ENCODE measurements at regions not wholly inside any gene's neighbourhood (a gene's known extent, or its start where the extent isn't known, plus 50 kb on each side); places are given as distances from the start of the nearest gene placed in this dataset.

DNA sequence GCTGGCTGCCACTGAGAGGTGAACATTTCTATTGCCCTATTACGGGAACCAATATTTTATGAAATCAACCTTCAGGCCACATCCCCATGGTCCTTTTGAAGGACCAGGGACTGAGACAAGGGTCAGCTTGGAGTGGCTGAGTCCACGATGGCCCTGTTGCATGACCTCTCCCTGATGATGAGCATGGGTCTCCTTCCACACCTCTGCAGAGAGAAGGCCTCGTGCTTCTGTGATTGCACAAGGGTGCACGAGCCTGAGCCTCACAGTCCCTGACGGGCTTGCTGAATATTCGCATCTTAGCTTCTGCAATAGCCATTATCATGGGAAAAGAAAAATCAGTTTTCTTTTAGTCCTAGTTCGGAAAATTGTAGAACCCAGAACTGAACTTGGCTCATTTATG lies 255.0 kb upstream of the IRX2 start:
- WGBS, 2 experiments (ENCODE audit: low coverage in 1 of 2, low lambda C conversion rate in 2 of 2, missing lambda C conversion rate in 2 of 2) = 16 to 25% methylated on average over 7 of the region's 7 CpGs

DNA sequence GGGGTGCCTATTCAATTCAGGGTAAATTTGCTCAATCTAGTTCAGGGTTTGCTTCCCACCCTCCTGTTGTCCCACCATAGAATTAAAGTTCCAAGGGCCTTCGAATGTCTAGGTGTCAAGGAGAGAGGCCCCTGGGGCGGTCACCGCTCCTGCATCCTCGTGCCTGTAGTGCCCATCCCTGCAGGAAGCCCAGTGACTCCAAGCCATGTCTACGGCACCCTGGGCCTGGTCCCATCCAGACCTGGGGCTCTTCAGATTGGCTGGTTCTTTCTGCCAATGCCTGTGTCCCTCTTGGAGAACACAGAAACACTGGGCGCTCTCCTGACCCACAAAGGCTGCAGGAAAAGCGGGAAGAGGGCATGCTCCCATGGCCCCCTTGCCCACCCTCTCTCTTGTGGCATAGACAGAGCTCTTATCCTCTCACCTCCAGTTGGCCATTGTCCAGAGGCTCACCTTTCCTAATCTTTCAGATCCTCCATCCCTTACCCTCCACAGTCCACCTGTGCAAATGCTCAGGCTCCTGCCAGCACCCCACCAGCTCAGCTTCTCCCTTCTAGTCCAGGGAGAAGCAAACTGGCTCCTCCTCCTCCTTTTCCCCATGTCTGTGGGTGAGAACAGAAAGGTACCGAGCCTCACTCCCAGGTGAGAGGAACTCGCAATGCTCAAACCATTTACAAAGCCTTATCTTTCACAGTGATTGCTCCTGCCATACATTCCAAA lies 253.0 kb upstream of the IRX2 start:
- Histone ChIP-seq H3K4me1 (ENCODE audit: insufficient read depth) (no peaks in the 10 kb centered on the region), H4K20me1 (ENCODE audit: insufficient read depth) (no peaks in the 10 kb centered on the region), H3K9me3 (ENCODE audit: low read depth) (no peaks in the 10 kb centered on the region), H3K27ac (no peak overlapping the region), H2AFZ (no peak overlapping the region), H3K27me3 (replicated peaks; ENCODE audit: insufficient read depth) (no peaks in the 10 kb centered on the region), H3K79me2 (ENCODE audit: insufficient read depth) (no peaks in the 10 kb centered on the region), H3F3A (ENCODE audit: insufficient read depth) (no peaks in the 10 kb centered on the region), H3K4me2 (ENCODE audit: unreplicated experiment) (no peak overlapping the region), H3K36me3 (ENCODE audit: low read depth) (no peaks in the 10 kb centered on the region), H3K4me3 (no peak overlapping the region), H3K9ac (no peak overlapping the region), H3K9me2 (ENCODE audit: insufficient read depth) (no peaks in the 10 kb centered on the region)
- DNase-seq = no peak
- WGBS, 2 experiments (ENCODE audit: low coverage in 1 of 2, low lambda C conversion rate in 2 of 2, missing lambda C conversion rate in 2 of 2) = 35 to 37% methylated on average over 9 of the region's 9 CpGs
- in situ Hi-C loops (cut with MboI) = no loop called here
- no peak for TF ChIP-seq EZH2 (IDR thresholded peaks at IDR 0.05; ENCODE audit: insufficient read depth, poor library complexity, severe bottlenecking)
- TF ChIP-seq EZH2phosphoT487 (IDR thresholded peaks at IDR 0.05; ENCODE audit: insufficient read depth, low read depth) = no peak

More for the DNA sequence above, 255.0 kb upstream of the IRX2 start:
- TF ChIP-seq EZH2phosphoT487 (IDR thresholded peaks at IDR 0.05; ENCODE audit: insufficient read depth, low read depth) (no peak), EZH2 (IDR thresholded peaks at IDR 0.05; ENCODE audit: insufficient read depth, poor library complexity, severe bottlenecking) (no peak)
- Histone ChIP-seq H2AFZ (no peak overlapping the region), H3F3A (ENCODE audit: insufficient read depth) (no peaks in the 10 kb centered on the region), H3K79me2 (ENCODE audit: insufficient read depth) (no peaks in the 10 kb centered on the region), H3K4me1 (ENCODE audit: insufficient read depth) (no peaks in the 10 kb centered on the region), H3K4me2 (ENCODE audit: unreplicated experiment) (no peak overlapping the region), H3K9me2 (ENCODE audit: insufficient read depth) (no peaks in the 10 kb centered on the region), H3K27ac (no peak overlapping the region), H3K4me3 (no peak overlapping the region), H3K36me3 (ENCODE audit: low read depth) (no peaks in the 10 kb centered on the region), H3K9me3 (ENCODE audit: low read depth) (no peaks in the 10 kb centered on the region), H3K9ac (no peak overlapping the region), H3K27me3 (replicated peaks; ENCODE audit: insufficient read depth) (no peaks in the 10 kb centered on the region), H4K20me1 (ENCODE audit: insufficient read depth) (no peaks in the 10 kb centered on the region)
- DNase-seq = no peak
- in situ Hi-C loops (cut with MboI) = no loop called here

DNA sequence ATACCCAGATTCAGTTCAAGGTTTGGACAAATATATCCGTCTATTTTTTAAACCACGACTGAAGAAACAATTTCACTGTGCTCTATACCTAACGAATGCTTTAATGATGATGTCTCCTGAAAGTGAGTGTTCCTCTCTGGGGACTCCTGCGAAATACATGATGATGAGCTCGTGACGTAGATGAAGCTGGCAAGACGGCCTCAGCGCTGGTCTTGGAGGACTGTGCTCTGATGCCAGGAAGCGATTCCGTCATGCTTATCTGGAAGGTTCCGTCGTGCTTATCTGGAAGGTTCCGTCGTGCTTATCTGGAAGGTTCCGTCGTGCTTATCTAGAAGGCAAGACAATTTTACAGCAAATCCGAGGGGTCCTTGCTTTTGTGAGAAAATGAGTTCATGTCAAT lies 250.8 kb upstream of the IRX2 start:
- Histone ChIP-seq H3K27me3 (replicated peaks; ENCODE audit: insufficient read depth) (no peaks in the 10 kb centered on the region), H3K9ac (no peak overlapping the region), H3K4me3 (no peak overlapping the region), H3K9me3 (ENCODE audit: low read depth) (no peaks in the 10 kb centered on the region), H3K27ac (no peak overlapping the region), H2AFZ (no peak overlapping the region), H4K20me1 (ENCODE audit: insufficient read depth) (no peaks in the 10 kb centered on the region), H3K36me3 (ENCODE audit: low read depth) (no peaks in the 10 kb centered on the region), H3F3A (ENCODE audit: insufficient read depth) (no peaks in the 10 kb centered on the region), H3K9me2 (ENCODE audit: insufficient read depth) (no peaks in the 10 kb centered on the region), H3K79me2 (ENCODE audit: insufficient read depth) (no peaks in the 10 kb centered on the region), H3K4me1 (ENCODE audit: insufficient read depth) (no peaks in the 10 kb centered on the region), H3K4me2 (ENCODE audit: unreplicated experiment) (no peak overlapping the region)
- TF ChIP-seq EZH2 (IDR thresholded peaks at IDR 0.05; ENCODE audit: insufficient read depth, poor library complexity, severe bottlenecking) (no peak), EZH2phosphoT487 (IDR thresholded peaks at IDR 0.05; ENCODE audit: insufficient read depth, low read depth) (no peak)
- in situ Hi-C loops (cut with MboI) = no loop called here
- WGBS, 2 experiments (ENCODE audit: low coverage in 1 of 2, low lambda C conversion rate in 2 of 2, missing lambda C conversion rate in 2 of 2) = 50 to 55% methylated on average over 17 of the region's 17 CpGs
- DNase-seq = no peak

DNA sequence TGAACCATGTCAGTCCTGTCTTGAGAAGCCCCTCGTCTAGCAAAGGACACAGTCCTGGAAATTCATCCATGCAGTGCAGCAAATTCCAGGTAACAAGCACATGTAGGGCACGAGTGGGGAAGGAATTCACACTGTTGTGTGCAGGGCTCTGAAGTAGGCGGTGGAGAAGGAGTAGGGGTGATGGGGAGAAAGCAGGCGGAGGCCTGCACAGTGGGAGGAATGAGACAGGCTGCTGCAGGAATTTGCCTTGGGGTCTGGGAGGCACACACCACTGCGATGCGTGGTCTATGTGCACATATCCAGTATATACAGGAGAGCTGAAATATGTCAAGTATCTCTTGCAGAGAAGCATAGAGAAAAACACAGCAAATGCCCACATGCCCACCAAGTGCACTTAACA lies 249.2 kb upstream of the IRX2 start:
- TF ChIP-seq EZH2phosphoT487 (IDR thresholded peaks at IDR 0.05; ENCODE audit: insufficient read depth, low read depth) (no peak), EZH2 (IDR thresholded peaks at IDR 0.05; ENCODE audit: insufficient read depth, poor library complexity, severe bottlenecking) (no peak)
- DNase-seq = no peak
- 29 to 36% methylated on average over 6 of the region's 6 CpGs for WGBS, 2 experiments (ENCODE audit: low coverage in 1 of 2, low lambda C conversion rate in 2 of 2, missing lambda C conversion rate in 2 of 2)
- Histone ChIP-seq H2AFZ (no peak overlapping the region), H3K4me3 (no peak overlapping the region), H3K27me3 (replicated peaks; ENCODE audit: insufficient read depth) (no peaks in the 10 kb centered on the region), H3K9me3 (ENCODE audit: low read depth) (no peaks in the 10 kb centered on the region), H3F3A (ENCODE audit: insufficient read depth) (no peaks in the 10 kb centered on the region), H3K4me1 (ENCODE audit: insufficient read depth) (no peaks in the 10 kb centered on the region), H3K79me2 (ENCODE audit: insufficient read depth) (no peaks in the 10 kb centered on the region), H3K27ac (no peak overlapping the region), H3K4me2 (ENCODE audit: unreplicated experiment) (no peak overlapping the region), H3K9ac (no peak overlapping the region), H3K36me3 (ENCODE audit: low read depth) (no peaks in the 10 kb centered on the region), H3K9me2 (ENCODE audit: insufficient read depth) (no peaks in the 10 kb centered on the region), H4K20me1 (ENCODE audit: insufficient read depth) (no peaks in the 10 kb centered on the region)
- in situ Hi-C loops (cut with MboI) = no loop called here

All from GM23248 (cell line).